ENCODE measurements at regions not wholly inside any gene's neighbourhood (a gene's known extent, or its start where the extent isn't known, plus 50 kb on each side); places are given as distances from the start of the nearest gene placed in this dataset.

GRCh38 chr10:7480742-7481367 lies 70.0 kb upstream of the SFMBT2 start:
- DNase-seq (ENCODE audit: low read depth, low spot score), result no peak
- in situ Hi-C loops (cut with HindIII; ENCODE audit: low pct_unique_long_range_greater_than_20kb, low sequenced_read_pairs), result no loop called here

DNA sequence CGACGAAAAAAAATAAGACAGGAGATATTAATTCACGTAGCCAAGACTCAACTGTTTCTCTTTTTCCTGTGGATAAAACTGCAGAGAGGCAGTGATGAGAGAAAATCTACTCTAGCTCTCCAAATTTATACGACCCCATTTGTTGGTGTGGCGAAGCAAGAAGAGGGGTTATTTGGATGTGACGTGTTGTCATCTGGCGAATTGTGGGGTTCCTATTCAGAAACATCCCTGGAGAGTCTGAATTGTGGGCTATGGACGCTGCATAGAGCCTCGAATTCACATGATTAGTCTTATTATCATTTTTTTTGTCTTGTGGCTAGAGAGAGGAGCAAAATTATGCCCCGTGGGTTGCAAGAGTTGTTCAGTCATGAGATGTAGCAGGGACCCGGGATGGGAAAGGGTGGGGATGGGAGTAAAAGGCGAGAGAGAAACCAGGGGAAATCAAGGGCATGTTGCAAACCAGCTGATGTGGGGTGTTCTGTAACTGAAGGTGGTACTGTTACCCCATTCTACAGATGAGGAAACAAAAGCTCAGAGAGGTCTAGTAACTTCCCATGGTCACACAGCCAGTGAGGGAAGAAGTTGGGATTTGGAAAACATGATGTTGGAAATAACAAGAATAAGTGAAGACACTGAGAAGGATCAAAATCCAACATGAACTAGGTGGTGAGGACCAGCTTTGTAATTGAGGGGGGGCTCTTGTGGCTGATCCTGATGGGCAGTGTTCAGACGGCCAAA lies 69.2 kb upstream of the SFMBT2 start:
- in situ Hi-C loops (cut with HindIII; ENCODE audit: low pct_unique_long_range_greater_than_20kb, low sequenced_read_pairs), result no loop called here
- no peak for DNase-seq (ENCODE audit: low read depth, low spot score)

DNA sequence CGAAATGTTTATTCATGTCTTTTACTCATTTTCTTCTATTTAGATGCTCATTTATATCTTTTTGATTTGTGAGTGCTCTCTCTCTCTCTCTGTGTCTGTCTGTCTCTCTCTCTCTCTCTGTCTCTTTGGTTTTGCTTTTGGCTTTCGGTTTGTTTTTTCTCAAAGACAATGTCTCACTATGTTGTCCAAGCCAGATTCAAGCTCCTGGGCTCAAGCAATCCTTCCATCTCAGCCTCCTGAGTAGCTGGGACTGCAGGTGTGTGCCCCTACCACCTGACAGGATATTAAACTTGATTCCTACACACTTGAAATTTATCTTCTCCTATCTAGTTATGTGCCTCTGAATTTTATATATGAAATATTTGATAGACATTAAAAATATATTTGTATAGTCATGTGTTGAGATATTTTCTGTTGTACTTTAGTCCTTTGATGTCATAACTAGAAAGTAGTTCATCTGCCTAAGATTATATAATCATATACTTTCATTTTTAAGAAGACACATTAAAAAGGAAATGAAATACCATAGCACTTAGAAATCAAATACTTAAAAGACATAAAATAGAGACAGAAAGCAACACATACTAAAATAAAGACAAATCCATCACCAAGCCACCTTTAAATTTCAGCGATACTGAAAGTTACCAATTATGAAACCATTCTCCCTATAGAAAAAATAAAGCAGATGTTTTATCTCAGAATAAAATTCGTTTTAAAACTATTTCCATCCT lies 68.1 kb upstream of the SFMBT2 start:
- in situ Hi-C loops (cut with HindIII; ENCODE audit: low pct_unique_long_range_greater_than_20kb, low sequenced_read_pairs), result no loop called here
- DNase-seq (ENCODE audit: low read depth, low spot score), result no peak

- in situ Hi-C loops (cut with HindIII; ENCODE audit: low pct_unique_long_range_greater_than_20kb, low sequenced_read_pairs), result no loop called here
Observed at GRCh38 chr10:7477538-7478334, 66.9 kb upstream of the SFMBT2 start.

GRCh38 chr10:7475939-7476338 lies 65.1 kb upstream of the SFMBT2 start:
- in situ Hi-C loops (cut with HindIII; ENCODE audit: low pct_unique_long_range_greater_than_20kb, low sequenced_read_pairs), result no loop called here
- no peak for DNase-seq (ENCODE audit: low read depth, low spot score)

More at GRCh38 chr10:7477538-7478334, 66.9 kb upstream of the SFMBT2 start:
- no peak for DNase-seq (ENCODE audit: low read depth, low spot score)

GRCh38 chr10:7475046-7475911 lies 64.4 kb upstream of the SFMBT2 start:
- no peak for DNase-seq (ENCODE audit: low read depth, low spot score)
- in situ Hi-C loops (cut with HindIII; ENCODE audit: low pct_unique_long_range_greater_than_20kb, low sequenced_read_pairs), result no loop called here

DNA sequence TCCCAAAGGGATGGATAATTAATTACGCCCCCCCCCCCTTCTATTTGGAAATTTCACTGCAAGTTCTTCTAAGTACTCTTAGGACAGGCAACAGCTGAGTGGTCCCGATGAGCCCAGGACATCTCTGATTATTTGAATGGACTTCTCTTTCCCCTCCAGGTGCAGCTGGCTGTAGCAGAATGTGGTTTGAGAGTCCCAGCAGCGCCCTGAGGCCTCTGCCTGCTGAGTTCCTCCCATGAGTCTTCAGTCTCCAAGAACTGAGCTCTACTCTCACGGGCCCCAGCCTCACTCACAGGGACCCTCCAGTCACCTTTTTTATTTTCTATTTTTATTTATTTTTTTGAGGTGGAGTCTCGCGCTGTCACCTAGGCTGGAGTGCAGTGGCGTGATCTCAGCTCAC lies 63.6 kb upstream of the SFMBT2 start:
- in situ Hi-C loops (cut with HindIII; ENCODE audit: low pct_unique_long_range_greater_than_20kb, low sequenced_read_pairs), result no loop called here
- no peak for DNase-seq (ENCODE audit: low read depth, low spot score)

GRCh38 chr10:7473474-7473873 lies 62.6 kb upstream of the SFMBT2 start:
- in situ Hi-C loops (cut with HindIII; ENCODE audit: low pct_unique_long_range_greater_than_20kb, low sequenced_read_pairs), result no loop called here
- DNase-seq (ENCODE audit: low read depth, low spot score), result no peak

GRCh38 chr10:7471720-7472367 lies 61.0 kb upstream of the SFMBT2 start:
- in situ Hi-C loops (cut with HindIII; ENCODE audit: low pct_unique_long_range_greater_than_20kb, low sequenced_read_pairs), result no loop called here
- DNase-seq (ENCODE audit: low read depth, low spot score), result no peak

GRCh38 chr10:7470371-7470770 lies 59.5 kb upstream of the SFMBT2 start:
- DNase-seq (ENCODE audit: low read depth, low spot score), result no peak
- in situ Hi-C loops (cut with HindIII; ENCODE audit: low pct_unique_long_range_greater_than_20kb, low sequenced_read_pairs), result no loop called here

GRCh38 chr10:7467031-7467667 lies 56.3 kb upstream of the SFMBT2 start:
- no peak for DNase-seq (ENCODE audit: low read depth, low spot score)
- in situ Hi-C loops (cut with HindIII; ENCODE audit: low pct_unique_long_range_greater_than_20kb, low sequenced_read_pairs), result no loop called here

DNA sequence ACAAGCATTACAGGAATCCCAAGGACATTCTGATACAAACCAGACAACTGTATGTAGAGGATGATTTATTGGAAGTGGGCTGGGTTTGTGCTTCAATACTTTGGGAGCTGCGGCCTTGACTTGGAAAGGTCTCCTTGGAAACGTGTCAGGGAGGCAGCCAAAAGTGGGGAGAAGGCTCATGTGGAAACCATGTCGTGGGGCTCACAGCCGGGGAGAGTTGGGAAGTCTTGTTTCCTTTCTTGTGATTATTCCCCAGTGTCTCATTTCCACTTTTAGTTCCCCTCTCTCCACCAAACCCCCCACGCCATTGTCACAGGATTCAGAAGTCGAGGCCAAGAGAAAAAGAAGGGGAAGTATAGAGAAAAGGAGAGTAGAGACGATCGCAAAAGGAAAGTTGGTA lies 53.9 kb upstream of the SFMBT2 start:
- DNase-seq (ENCODE audit: low read depth, low spot score), result no peak
- in situ Hi-C loops (cut with HindIII; ENCODE audit: low pct_unique_long_range_greater_than_20kb, low sequenced_read_pairs), result no loop called here

Small RNA genes lying in the stretch of these regions (small RNA-seq; reads per million reads assigned to genes)
- 0 reads per million in 2 experiments for gene RNU6-535P
